Choroid plexus epithelial cell (primary cell): ENCODE measurements at regions not wholly inside any gene's neighbourhood (a gene's known extent, or its start where the extent isn't known, plus 50 kb on each side); places are given as distances from the start of the nearest gene placed in this dataset.

Source experiments
- DNase-seq: peaks from one replicate; pipeline ENCODE4 v3.0.0-alpha.2; 2010; ENCODE audit warnings: low read depth
- H3K4me3 ChIP-seq: 2 replicates; pipeline ENCODE4 v1.5.1; 2011; ENCODE audit warnings: low read depth, mild to moderate bottlenecking, control low read depth, low read length, moderate library complexity
- CTCF ChIP-seq: conservative IDR thresholded peaks from 2 replicates; pipeline ENCODE4 v1.5.1; 2011; ENCODE audit warnings: low read depth, mild to moderate bottlenecking, control low read depth, inconsistent platforms, low read length, moderate library complexity

DNA sequence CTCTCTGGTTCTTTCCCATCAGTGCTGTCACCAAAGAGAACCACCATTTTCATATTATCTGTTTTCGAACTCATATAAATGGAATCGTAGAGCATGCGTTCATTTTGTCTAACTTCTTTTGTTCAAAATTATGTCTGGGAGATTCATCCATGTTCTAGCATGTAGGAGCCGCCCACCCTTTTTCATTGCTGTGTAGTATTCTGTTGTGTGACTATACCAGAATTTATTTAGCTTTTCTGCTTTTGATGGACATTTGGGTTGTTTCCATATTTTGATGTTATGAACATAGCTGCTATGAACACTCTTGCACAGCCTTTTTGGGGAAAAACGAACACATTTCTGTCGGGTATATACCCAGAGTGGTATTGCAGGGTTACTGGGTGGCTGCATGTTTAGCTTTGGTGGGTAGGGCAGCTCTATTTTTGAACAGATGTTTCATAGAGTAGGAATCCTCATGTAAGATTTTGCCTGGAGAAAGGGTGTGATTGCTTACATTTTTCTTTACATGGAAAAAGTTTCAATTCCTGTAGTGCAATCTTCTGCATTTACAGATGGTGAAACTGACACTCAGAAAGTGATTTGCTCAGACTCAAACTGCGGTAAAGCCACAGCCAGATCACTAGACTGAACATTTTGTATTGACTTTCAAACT lies 100.2 kb upstream of the IL12B start:
- DNase-seq, result no peak
- no peak for TF ChIP-seq CTCF
- no peak overlapping the region for H3K4me3 ChIP-seq

DNA sequence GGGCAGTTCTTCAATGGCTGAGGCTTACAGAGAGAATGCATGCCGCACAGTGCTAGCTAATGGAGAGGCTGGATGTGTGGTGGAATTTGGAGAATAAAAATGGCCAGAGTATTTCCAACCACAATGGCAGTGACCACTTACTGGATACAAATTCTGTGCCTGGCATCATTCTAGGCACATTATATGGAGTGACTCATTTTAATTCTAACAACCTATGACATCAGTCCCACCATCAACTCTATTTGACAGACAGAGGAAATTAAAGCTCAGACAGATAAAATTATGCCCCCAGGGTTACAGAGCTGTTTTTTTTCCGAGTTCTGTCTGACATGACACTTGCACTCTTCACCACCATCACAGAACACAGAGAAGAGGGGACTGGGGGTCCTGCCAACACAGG lies 105.6 kb upstream of the IL12B start:
- no peak overlapping the region for H3K4me3 ChIP-seq
- no peak for TF ChIP-seq CTCF
- no peak for DNase-seq

DNA sequence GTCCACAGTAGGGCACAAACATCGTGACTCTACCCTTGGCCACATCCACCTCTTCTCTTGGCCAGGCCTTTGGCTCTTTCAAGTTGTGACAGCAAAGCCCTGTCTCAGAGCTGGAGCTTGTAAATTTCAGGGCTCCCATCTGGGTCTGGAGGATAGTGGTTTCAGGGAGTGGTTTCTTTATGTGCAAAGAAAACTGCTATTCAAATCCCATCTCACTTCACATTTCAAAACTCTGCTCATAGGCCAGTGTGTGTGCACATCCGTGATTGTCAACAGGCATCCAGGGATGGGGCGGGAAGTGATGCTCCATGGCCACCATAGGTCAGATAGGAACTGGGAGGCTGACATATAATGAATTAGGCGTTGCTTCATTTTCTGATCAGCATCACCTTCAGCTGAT lies 107.8 kb upstream of the IL12B start:
- no peak for TF ChIP-seq CTCF
- DNase-seq, result no peak
- H3K4me3 ChIP-seq, result no peak overlapping the region

DNA sequence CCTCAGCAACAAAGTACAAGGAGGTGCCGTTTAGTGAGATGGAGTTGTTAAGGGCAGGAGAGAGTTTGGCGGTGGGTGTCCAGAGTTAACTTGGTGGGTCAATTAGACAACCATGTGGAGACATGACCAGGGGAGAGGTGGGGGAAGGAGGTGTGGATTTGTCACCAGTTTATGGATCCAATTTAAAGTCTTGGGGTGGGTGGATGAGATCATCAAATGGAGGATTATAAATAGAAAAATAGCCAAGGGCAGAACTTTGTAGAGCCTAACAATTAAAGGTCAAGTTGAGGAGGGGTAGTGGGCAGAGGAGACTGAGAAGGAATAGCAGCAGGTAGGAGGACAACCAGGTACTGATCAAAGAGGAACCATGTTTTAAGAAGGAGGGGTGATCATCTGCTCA lies 108.7 kb upstream of the IL12B start:
- no peak for DNase-seq
- TF ChIP-seq CTCF, result no peak
- no peak overlapping the region for H3K4me3 ChIP-seq

- H3K4me3 ChIP-seq, result no peak overlapping the region
- DNase-seq, result no peak
- no peak for TF ChIP-seq CTCF
Measured at GRCh38 chr5:159440235-159440634, 109.9 kb upstream of the IL12B start.

GRCh38 chr5:159440968-159441367 lies 110.7 kb upstream of the IL12B start:
- TF ChIP-seq CTCF, result no peak
- H3K4me3 ChIP-seq, result no peak overlapping the region
- DNase-seq, result no peak

DNA sequence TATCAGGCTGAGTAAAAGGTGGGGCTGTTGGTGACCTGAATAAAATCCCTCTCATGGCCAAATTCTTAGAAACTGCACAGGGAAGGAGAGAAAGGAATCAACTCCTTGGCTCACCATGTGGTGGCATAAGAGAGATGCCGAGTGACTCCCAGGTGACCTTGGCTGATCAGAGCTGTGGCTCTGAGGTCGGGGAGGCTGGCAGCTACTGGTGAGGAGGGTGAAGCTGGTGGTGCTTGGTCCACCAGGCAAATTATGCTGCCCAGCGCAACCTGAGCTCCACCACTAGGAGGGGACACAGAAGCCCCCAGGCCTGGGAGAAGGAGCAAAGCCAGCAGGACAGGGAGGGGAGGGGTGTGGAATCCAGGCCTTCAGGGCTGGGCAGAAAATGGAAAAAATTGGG lies 111.2 kb upstream of the IL12B start:
- H3K4me3 ChIP-seq, result no peak overlapping the region
- peak; percentile 39 for TF ChIP-seq CTCF
- DNase-seq, result no peak
